Testis (tissue), 2 donors: ENCODE measurements at regions not wholly inside any gene's neighbourhood (a gene's known extent, or its start where the extent isn't known, plus 50 kb on each side); places are given as distances from the start of the nearest gene placed in this dataset.

Experiments used
- POLR2A ChIP-seq: fragments of 450-650 bp; IDR thresholded peaks from one replicate; pipeline ENCODE4 v1.6.1; 2017; ENCODE audit warnings: antibody characterized with exemption, mild to moderate bottlenecking, moderate library complexity
- TF ChIP-seq, protein P1 (sequence below), 3 experiments: fragments of 450-650 bp in 2 of 3; fragments of 200-600 bp in 1 of 3; sonication (generic) in 1 of 3; IDR thresholded peaks; one replicate each; pipeline ENCODE4 v1.5.1; 2016 to 2019; ENCODE audit warnings: antibody characterized with exemption in 3 of 3, mild to moderate bottlenecking in 2 of 3, moderate library complexity in 1 of 3

DNA sequence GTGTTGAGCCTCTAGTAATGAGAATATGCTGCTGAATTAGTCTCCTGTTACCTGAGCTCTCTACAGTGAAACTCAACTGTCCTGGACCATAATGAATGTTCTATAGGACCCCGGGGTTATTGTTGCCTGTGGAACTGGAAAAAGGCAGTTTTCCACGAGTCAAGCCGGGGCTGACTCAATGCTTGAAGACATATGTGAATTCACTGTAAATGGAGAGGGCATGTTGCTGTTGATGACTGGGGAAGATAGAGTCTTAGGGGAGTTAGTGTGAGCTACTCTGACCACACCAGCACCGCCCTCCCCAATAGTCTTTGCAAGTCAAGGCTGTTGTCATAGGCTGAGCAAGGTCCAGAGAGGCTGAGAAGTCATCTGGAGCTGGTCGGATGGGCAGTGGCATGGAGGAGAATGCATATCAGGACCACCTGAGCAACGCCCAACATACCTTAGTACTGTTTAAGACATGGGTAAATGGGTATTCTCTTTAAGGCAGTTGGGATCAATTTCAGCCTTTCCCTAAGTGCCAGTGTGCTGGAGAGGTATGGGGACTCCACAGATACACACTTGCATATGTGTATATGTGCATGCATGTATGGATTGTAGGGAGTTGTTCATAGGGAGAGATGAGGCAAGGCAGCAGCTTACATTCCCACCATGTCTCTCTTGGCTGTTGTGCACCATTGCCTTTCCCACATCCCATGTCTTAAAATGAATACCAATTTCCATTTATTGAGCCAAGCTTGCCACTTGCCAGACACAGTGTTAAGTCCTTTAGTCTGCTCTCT lies 230.1 kb upstream of the NAV2 start:
- TF ChIP-seq, protein P1, sequence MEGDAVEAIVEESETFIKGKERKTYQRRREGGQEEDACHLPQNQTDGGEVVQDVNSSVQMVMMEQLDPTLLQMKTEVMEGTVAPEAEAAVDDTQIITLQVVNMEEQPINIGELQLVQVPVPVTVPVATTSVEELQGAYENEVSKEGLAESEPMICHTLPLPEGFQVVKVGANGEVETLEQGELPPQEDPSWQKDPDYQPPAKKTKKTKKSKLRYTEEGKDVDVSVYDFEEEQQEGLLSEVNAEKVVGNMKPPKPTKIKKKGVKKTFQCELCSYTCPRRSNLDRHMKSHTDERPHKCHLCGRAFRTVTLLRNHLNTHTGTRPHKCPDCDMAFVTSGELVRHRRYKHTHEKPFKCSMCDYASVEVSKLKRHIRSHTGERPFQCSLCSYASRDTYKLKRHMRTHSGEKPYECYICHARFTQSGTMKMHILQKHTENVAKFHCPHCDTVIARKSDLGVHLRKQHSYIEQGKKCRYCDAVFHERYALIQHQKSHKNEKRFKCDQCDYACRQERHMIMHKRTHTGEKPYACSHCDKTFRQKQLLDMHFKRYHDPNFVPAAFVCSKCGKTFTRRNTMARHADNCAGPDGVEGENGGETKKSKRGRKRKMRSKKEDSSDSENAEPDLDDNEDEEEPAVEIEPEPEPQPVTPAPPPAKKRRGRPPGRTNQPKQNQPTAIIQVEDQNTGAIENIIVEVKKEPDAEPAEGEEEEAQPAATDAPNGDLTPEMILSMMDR (IDR thresholded peaks at IDR 0.05) = no peak
- no peak for TF ChIP-seq POLR2A
